Liver (tissue), 8 donors: ENCODE measurements at regions not wholly inside any gene's neighbourhood (a gene's known extent, or its start where the extent isn't known, plus 50 kb on each side); places are given as distances from the start of the nearest gene placed in this dataset.

Experiments used
- DNase-seq: peaks from one replicate; pipeline ENCODE4 v3.0.0-alpha.2; 2017; ENCODE audit warnings: low spot score
- H3K27ac ChIP-seq, 2 donors: one replicate each; pipeline ENCODE4 v1.7.0; 2013; ENCODE audit warnings: inconsistent platforms in 2 of 2, low read length in 2 of 2, control low read depth in 1 of 2, low read depth in 1 of 2, mild to moderate bottlenecking in 1 of 2
- H3K27me3 ChIP-seq, 4 donors: one replicate each; pipeline versions ENCODE4 v1.6.1 to v1.7.0; 2013; ENCODE audit warnings: low read length in 3 of 4, inconsistent platforms in 1 of 4, mild to moderate bottlenecking in 1 of 4, moderate library complexity in 1 of 4; ENCODE audit not compliant: control insufficient read depth in 4 of 4, insufficient read depth in 4 of 4
- H3K36me3 ChIP-seq, 4 donors: one replicate each; pipeline versions ENCODE4 v1.6.1 to v1.7.0; 2013; ENCODE audit warnings: low read length in 3 of 4, mild to moderate bottlenecking in 3 of 4, low read depth in 1 of 4, moderate library complexity in 1 of 4; ENCODE audit not compliant: control insufficient read depth in 4 of 4, insufficient read depth in 3 of 4
- H3K4me1 ChIP-seq, 4 donors: one replicate each; pipeline versions ENCODE4 v1.6.1 to v1.7.0; 2013; ENCODE audit warnings: low read length in 3 of 4, mild to moderate bottlenecking in 3 of 4, moderate library complexity in 1 of 4; ENCODE audit not compliant: control insufficient read depth in 4 of 4, insufficient read depth in 4 of 4
- H3K4me3 ChIP-seq, 3 donors: one replicate each; pipeline versions ENCODE4 v1.6.1 to v1.7.0; 2013; ENCODE audit warnings: low read length in 3 of 3, control low read depth in 1 of 3, low read depth in 1 of 3, mild to moderate bottlenecking in 1 of 3
- H3K9ac ChIP-seq, 2 donors: one replicate each; pipeline ENCODE4 v1.7.0; 2013; ENCODE audit warnings: low read length in 2 of 2, mild to moderate bottlenecking in 2 of 2, moderate library complexity in 2 of 2, control low read depth in 1 of 2, low read depth in 1 of 2
- H3K9me3 ChIP-seq, 4 donors: one replicate each; pipeline versions ENCODE4 v1.6.1 to v1.7.0; 2013; ENCODE audit warnings: low read length in 3 of 4; ENCODE audit not compliant: control insufficient read depth in 4 of 4
- EGR1 ChIP-seq, 2 donors: IDR thresholded peaks; 2 replicates each; pipeline ENCODE4 v1.6.1; 2016 to 2018; ENCODE audit warnings: antibody characterized with exemption in 2 of 2, low read depth in 2 of 2
- FOXA1 ChIP-seq: IDR thresholded peaks from 2 replicates; pipeline ENCODE4 v1.6.1; 2016; ENCODE audit warnings: antibody characterized with exemption
- FOXA2 ChIP-seq: IDR thresholded peaks from 2 replicates; pipeline ENCODE4 v1.6.1; 2016; ENCODE audit warnings: antibody characterized with exemption
- GABPA ChIP-seq, 2 donors: IDR thresholded peaks in 1 of 2; conservative IDR thresholded peaks in 1 of 2; 2 replicates each; pipeline ENCODE4 v1.6.1; 2016; ENCODE audit warnings: antibody characterized with exemption in 2 of 2, mild to moderate bottlenecking in 1 of 2, moderate library complexity in 1 of 2
- HNF4A ChIP-seq, 2 donors: conservative IDR thresholded peaks; 2 replicates each; pipeline ENCODE4 v1.6.1; 2016; ENCODE audit warnings: antibody characterized with exemption in 2 of 2, mild to moderate bottlenecking in 2 of 2
- HNF4G ChIP-seq: IDR thresholded peaks from 2 replicates; pipeline ENCODE4 v1.6.1; 2016; ENCODE audit warnings: antibody characterized with exemption
- JUND ChIP-seq, 2 donors: IDR thresholded peaks; 2 replicates each; pipeline ENCODE4 v1.6.1; 2016; ENCODE audit warnings: antibody characterized with exemption in 2 of 2
- NR2F2 ChIP-seq: IDR thresholded peaks from 2 replicates; pipeline ENCODE4 v1.6.1; 2016; ENCODE audit warnings: antibody characterized with exemption
- RAD21 ChIP-seq, 2 donors: IDR thresholded peaks; 2 replicates each; pipeline ENCODE4 v1.6.1; 2016; ENCODE audit warnings: antibody characterized with exemption in 2 of 2, mild to moderate bottlenecking in 2 of 2
- RXRA ChIP-seq, 2 donors: IDR thresholded peaks; 2 replicates each; pipeline ENCODE4 v1.6.1; 2017 to 2018; ENCODE audit warnings: antibody characterized with exemption in 2 of 2, mild to moderate bottlenecking in 1 of 2
- SP1 ChIP-seq: IDR thresholded peaks from 2 replicates; pipeline ENCODE4 v1.6.1; 2018; ENCODE audit warnings: antibody characterized with exemption, mild to moderate bottlenecking
- TAF1 ChIP-seq: conservative IDR thresholded peaks from 2 replicates; pipeline ENCODE4 v1.6.1; 2016; ENCODE audit warnings: antibody characterized with exemption, mild to moderate bottlenecking
- YY1 ChIP-seq: IDR thresholded peaks from 2 replicates; pipeline ENCODE4 v1.6.1; 2016; ENCODE audit warnings: antibody characterized with exemption, mild to moderate bottlenecking
- WGBS: extraction: QIAGEN DNeasy Blood & Tissue Kit; methylation state at CpG from one replicate; pipeline ENCODE4 v1.1.7; 2013; 5-methylcytosine and 5-hydroxymethylcytosine counted together
- TF ChIP-seq, protein P1 (sequence below): IDR thresholded peaks from 2 replicates; pipeline ENCODE4 v1.6.1; 2016; ENCODE audit warnings: antibody characterized with exemption, mild to moderate bottlenecking
- TF ChIP-seq, protein P2 (sequence below): fragments of 150-350 bp; IDR thresholded peaks from 2 replicates; pipeline ENCODE4 v1.5.1; 2017; ENCODE audit warnings: improper control_type of control experiment, low read depth, low read length; ENCODE audit not compliant: missing input control
- TF ChIP-seq, protein P3 (sequence below): IDR thresholded peaks from 2 replicates; pipeline ENCODE4 v1.6.1; 2016; ENCODE audit warnings: antibody characterized with exemption
- TF ChIP-seq, protein P4 (sequence below): IDR thresholded peaks from 2 replicates; pipeline ENCODE4 v1.6.1; 2016; ENCODE audit warnings: antibody characterized with exemption
- TF ChIP-seq, protein P5 (sequence below): IDR thresholded peaks from 2 replicates; pipeline ENCODE4 v1.6.1; 2016; ENCODE audit warnings: antibody characterized with exemption
- donor health status: healthy.
- donor health status: healthy.
- donor health status: healthy.
- donor health status: healthy.
- donor health status: healthy.

DNA sequence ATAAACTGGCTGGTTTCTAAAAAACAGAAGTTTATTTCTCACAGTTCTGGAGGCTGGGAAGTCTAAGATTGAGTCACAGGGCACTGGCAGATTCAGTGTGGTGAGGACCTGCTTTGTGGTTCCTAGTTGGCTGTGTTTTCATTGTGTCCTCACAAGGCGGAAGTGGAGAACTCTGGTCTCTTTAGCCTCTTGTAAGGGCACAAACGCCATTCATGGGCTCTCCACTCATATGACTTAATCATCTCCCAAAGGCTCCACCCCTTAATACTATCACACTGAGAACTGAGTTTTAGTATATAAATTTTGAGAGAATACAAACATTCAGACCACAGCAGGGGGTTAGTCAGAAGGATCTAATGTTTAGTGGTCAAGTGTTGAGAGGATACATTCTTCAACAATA is 208.2 kb downstream of the SEC61B start (continued):
- TF ChIP-seq, protein P1, sequence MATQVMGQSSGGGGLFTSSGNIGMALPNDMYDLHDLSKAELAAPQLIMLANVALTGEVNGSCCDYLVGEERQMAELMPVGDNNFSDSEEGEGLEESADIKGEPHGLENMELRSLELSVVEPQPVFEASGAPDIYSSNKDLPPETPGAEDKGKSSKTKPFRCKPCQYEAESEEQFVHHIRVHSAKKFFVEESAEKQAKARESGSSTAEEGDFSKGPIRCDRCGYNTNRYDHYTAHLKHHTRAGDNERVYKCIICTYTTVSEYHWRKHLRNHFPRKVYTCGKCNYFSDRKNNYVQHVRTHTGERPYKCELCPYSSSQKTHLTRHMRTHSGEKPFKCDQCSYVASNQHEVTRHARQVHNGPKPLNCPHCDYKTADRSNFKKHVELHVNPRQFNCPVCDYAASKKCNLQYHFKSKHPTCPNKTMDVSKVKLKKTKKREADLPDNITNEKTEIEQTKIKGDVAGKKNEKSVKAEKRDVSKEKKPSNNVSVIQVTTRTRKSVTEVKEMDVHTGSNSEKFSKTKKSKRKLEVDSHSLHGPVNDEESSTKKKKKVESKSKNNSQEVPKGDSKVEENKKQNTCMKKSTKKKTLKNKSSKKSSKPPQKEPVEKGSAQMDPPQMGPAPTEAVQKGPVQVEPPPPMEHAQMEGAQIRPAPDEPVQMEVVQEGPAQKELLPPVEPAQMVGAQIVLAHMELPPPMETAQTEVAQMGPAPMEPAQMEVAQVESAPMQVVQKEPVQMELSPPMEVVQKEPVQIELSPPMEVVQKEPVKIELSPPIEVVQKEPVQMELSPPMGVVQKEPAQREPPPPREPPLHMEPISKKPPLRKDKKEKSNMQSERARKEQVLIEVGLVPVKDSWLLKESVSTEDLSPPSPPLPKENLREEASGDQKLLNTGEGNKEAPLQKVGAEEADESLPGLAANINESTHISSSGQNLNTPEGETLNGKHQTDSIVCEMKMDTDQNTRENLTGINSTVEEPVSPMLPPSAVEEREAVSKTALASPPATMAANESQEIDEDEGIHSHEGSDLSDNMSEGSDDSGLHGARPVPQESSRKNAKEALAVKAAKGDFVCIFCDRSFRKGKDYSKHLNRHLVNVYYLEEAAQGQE = no peak
- TF ChIP-seq TAF1 (no peak), SP1 (no peak)

DNA sequence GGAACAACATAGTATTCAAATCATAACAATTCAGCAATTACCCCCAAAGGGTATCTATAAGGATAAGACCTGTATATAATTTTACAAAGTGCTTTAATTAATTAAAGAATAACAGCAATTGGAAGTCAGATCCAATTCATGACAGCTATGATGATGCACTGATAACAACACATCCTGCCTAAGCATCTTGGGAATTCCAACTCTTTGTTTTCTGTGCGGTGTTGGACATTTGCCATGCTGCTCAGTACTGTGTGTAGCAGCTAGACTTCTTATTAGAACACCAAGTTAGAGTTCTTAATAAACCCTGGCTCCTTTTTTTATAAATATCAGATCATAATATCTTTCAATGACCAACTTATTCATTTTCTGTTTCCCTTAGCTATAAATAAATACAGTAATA is 209.0 kb downstream of the SEC61B start:
- Histone ChIP-seq H3K36me3 (no peaks in the 10 kb centered on the region), H3K27ac (no peak overlapping the region), H3K4me1 (no peaks in the 10 kb centered on the region), H3K9ac (no peak overlapping the region), H3K27me3 (no peaks in the 10 kb centered on the region), H3K9me3 (peaks cover 0 to 2% (median 0%) of the 10 kb centered on the region in 4 donors), H3K4me3 (no peak overlapping the region)
- DNase-seq = no peak
- WGBS = 90% methylated on average over 1 of the region's 1 CpG
- TF ChIP-seq FOXA1 = no peak
- TF ChIP-seq RAD21 (IDR thresholded peaks at IDR 0.05) = no peak
- no peak for TF ChIP-seq YY1
- no peak for TF ChIP-seq GABPA (IDR thresholded peaks at IDR 0.05 in 1 of 2, conservative IDR thresholded peaks at IDR 0.05 in 1 of 2)
- no peak for TF ChIP-seq HNF4G
- TF ChIP-seq TAF1 = no peak
- no peak for TF ChIP-seq HNF4A (conservative IDR thresholded peaks at IDR 0.05)
- no peak for TF ChIP-seq SP1
- TF ChIP-seq, protein P2, sequence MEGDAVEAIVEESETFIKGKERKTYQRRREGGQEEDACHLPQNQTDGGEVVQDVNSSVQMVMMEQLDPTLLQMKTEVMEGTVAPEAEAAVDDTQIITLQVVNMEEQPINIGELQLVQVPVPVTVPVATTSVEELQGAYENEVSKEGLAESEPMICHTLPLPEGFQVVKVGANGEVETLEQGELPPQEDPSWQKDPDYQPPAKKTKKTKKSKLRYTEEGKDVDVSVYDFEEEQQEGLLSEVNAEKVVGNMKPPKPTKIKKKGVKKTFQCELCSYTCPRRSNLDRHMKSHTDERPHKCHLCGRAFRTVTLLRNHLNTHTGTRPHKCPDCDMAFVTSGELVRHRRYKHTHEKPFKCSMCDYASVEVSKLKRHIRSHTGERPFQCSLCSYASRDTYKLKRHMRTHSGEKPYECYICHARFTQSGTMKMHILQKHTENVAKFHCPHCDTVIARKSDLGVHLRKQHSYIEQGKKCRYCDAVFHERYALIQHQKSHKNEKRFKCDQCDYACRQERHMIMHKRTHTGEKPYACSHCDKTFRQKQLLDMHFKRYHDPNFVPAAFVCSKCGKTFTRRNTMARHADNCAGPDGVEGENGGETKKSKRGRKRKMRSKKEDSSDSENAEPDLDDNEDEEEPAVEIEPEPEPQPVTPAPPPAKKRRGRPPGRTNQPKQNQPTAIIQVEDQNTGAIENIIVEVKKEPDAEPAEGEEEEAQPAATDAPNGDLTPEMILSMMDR = no peak
- TF ChIP-seq EGR1 (IDR thresholded peaks at IDR 0.05; ENCODE audit: low read depth in 2 of 2) = no peak
- TF ChIP-seq JUND (IDR thresholded peaks at IDR 0.05) = no peak
- TF ChIP-seq FOXA2 = no peak
- TF ChIP-seq, protein P3, sequence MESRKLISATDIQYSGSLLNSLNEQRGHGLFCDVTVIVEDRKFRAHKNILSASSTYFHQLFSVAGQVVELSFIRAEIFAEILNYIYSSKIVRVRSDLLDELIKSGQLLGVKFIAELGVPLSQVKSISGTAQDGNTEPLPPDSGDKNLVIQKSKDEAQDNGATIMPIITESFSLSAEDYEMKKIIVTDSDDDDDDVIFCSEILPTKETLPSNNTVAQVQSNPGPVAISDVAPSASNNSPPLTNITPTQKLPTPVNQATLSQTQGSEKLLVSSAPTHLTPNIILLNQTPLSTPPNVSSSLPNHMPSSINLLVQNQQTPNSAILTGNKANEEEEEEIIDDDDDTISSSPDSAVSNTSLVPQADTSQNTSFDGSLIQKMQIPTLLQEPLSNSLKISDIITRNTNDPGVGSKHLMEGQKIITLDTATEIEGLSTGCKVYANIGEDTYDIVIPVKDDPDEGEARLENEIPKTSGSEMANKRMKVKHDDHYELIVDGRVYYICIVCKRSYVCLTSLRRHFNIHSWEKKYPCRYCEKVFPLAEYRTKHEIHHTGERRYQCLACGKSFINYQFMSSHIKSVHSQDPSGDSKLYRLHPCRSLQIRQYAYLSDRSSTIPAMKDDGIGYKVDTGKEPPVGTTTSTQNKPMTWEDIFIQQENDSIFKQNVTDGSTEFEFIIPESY = no peak
- TF ChIP-seq NR2F2 = no peak
- TF ChIP-seq RXRA (IDR thresholded peaks at IDR 0.05) = no peak
- TF ChIP-seq, protein P1 = no peak
- TF ChIP-seq, protein P4, sequence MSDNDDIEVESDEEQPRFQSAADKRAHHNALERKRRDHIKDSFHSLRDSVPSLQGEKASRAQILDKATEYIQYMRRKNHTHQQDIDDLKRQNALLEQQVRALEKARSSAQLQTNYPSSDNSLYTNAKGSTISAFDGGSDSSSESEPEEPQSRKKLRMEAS = no peak
- TF ChIP-seq, protein P5, sequence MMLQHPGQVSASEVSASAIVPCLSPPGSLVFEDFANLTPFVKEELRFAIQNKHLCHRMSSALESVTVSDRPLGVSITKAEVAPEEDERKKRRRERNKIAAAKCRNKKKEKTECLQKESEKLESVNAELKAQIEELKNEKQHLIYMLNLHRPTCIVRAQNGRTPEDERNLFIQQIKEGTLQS = no peak
